Endothelial cell of umbilical vein (primary cell): ENCODE measurements at regions not wholly inside any gene's neighbourhood (a gene's known extent, or its start where the extent isn't known, plus 50 kb on each side); places are given as distances from the start of the nearest gene placed in this dataset.

Experiments used
- CTCF ChIP-seq, 2 donors: IDR thresholded peaks; 1 replicate in 1 of 2; 2 replicates in 1 of 2; pipeline ENCODE4 v1.5.1; 2011; ENCODE audit warnings: low read length in 2 of 2, mild to moderate bottlenecking in 2 of 2, moderate library complexity in 2 of 2, control low read depth in 1 of 2, inconsistent platforms in 1 of 2, low read depth in 1 of 2; ENCODE audit not compliant: insufficient read depth in 1 of 2; ENCODE audit errors: extremely low read depth in 1 of 2
- EZH2 ChIP-seq: IDR thresholded peaks from 2 replicates; pipeline ENCODE4 v1.6.1; 2012; ENCODE audit warnings: borderline replicate concordance, low read depth, mild to moderate bottlenecking, moderate library complexity, low read length, inconsistent platforms; ENCODE audit not compliant: severe bottlenecking
- FOS ChIP-seq: IDR thresholded peaks from 2 replicates; pipeline ENCODE4 v1.6.1; 2011; ENCODE audit warnings: mild to moderate bottlenecking, low read length, moderate library complexity, borderline replicate concordance; ENCODE audit not compliant: insufficient read depth
- MAX ChIP-seq: IDR thresholded peaks from 2 replicates; pipeline ENCODE4 v1.6.1; 2011; ENCODE audit not compliant: insufficient read depth, insufficient read length
- MYC ChIP-seq: IDR thresholded peaks from one replicate; pipeline ENCODE4 v1.6.1; 2011; ENCODE audit warnings: mild to moderate bottlenecking, low read depth, low read length
- POLR2A ChIP-seq: IDR thresholded peaks from 2 replicates; pipeline ENCODE4 v1.6.1; 2012; ENCODE audit warnings: low read depth, mild to moderate bottlenecking, control low read depth, low read length
- POLR2AphosphoS5 ChIP-seq: IDR thresholded peaks from 2 replicates; pipeline ENCODE4 v1.6.1; 2012; ENCODE audit warnings: low read depth, mild to moderate bottlenecking, control low read depth, low read length, moderate library complexity; ENCODE audit not compliant: insufficient read depth

- TF ChIP-seq CTCF (IDR thresholded peaks at IDR 0.05; ENCODE audit: extremely low read depth in 1 of 2, insufficient read depth in 1 of 2, low read depth in 1 of 2, low read length in 2 of 2) (no peak), POLR2A (no peak), POLR2AphosphoS5 (no peak), MAX (no peak), FOS (no peak), EZH2 (no peak), MYC (no peak)
Observed at GRCh38 chr4:162684371-162684700, 482.4 kb downstream of the NAF1 start.
